DOHH2 (cell line): ENCODE measurements at regions not wholly inside any gene's neighbourhood (a gene's known extent, or its start where the extent isn't known, plus 50 kb on each side); places are given as distances from the start of the nearest gene placed in this dataset.

Source experiments
- H3F3A ChIP-seq: fragments of 200-600 bp; sonication (generic), shearing (Covaris generic); 2 replicates; pipeline ENCODE4 v1.6.0; 2016; ENCODE audit warnings: antibody characterized with exemption, mild to moderate bottlenecking; ENCODE audit not compliant: control insufficient read depth, insufficient read depth
- H3K27ac ChIP-seq: fragments of 200-600 bp; sonication (generic); 2 replicates; pipeline ENCODE4 v1.5.1; 2014; ENCODE audit warnings: low read depth, mild to moderate bottlenecking, low read length, moderate library complexity
- H3K27me3 ChIP-seq: fragments of 200-600 bp; sonication (generic); 2 replicates; pipeline ENCODE4 v1.6.1; 2014; ENCODE audit warnings: mild to moderate bottlenecking, low read length, mixed read lengths; ENCODE audit not compliant: control insufficient read depth
- H3K36me3 ChIP-seq: fragments of 200-600 bp; sonication (generic); 2 replicates; pipeline ENCODE4 v1.6.1; 2014; ENCODE audit warnings: mild to moderate bottlenecking, low read length, moderate library complexity, mixed read lengths; ENCODE audit not compliant: control insufficient read depth
- H3K4me1 ChIP-seq: fragments of 200-600 bp; sonication (generic); 2 replicates; pipeline ENCODE4 v1.6.1; 2014; ENCODE audit warnings: mild to moderate bottlenecking, low read length, mixed read lengths; ENCODE audit not compliant: control insufficient read depth
- H3K4me2 ChIP-seq: fragments of 200-600 bp; sonication (generic); 2 replicates; pipeline ENCODE4 v1.6.0; 2014; ENCODE audit warnings: mild to moderate bottlenecking, low read length, moderate library complexity
- H3K4me3 ChIP-seq: fragments of 200-600 bp; sonication (generic); 2 replicates; pipeline ENCODE4 v1.5.1; 2014; ENCODE audit warnings: mild to moderate bottlenecking, low read length, mixed read lengths
- H3K79me2 ChIP-seq: fragments of 200-600 bp; sonication (generic); 2 replicates; pipeline ENCODE4 v1.6.1; 2014; ENCODE audit warnings: mild to moderate bottlenecking, low read length, mixed read lengths; ENCODE audit not compliant: control insufficient read depth
- H3K9me2 ChIP-seq: fragments of 200-600 bp; sonication (generic); replicated peaks from 2 replicates; pipeline ENCODE4 v1.6.1; 2014; ENCODE audit warnings: mild to moderate bottlenecking, low read length, mixed read lengths; ENCODE audit not compliant: control insufficient read depth
- H3K9me3 ChIP-seq: fragments of 200-600 bp; sonication (generic); 2 replicates; pipeline ENCODE4 v1.6.1; 2014; ENCODE audit warnings: antibody characterized with exemption, low read length, mixed read lengths; ENCODE audit not compliant: control insufficient read depth, insufficient read depth
- H4K20me1 ChIP-seq: fragments of 200-600 bp; sonication (generic); 2 replicates; pipeline ENCODE4 v1.6.0; 2014; ENCODE audit warnings: low read depth, mild to moderate bottlenecking, antibody characterized with exemption, low read length, moderate library complexity; ENCODE audit not compliant: control insufficient read depth, insufficient read depth
- EZH2phosphoT487 ChIP-seq: fragments of 200-600 bp; sonication (generic); IDR thresholded peaks from 2 replicates; pipeline ENCODE4 v1.6.1; 2017; ENCODE audit warnings: borderline replicate concordance, mild to moderate bottlenecking, antibody characterized with exemption, low read length, moderate library complexity, mixed read lengths
- TF ChIP-seq, protein P1 (sequence below): fragments of 200-600 bp; sonication (generic); IDR thresholded peaks from one replicate; pipeline ENCODE4 v1.5.1; 2014; ENCODE audit warnings: antibody characterized with exemption, mild to moderate bottlenecking, low read depth, low read length; ENCODE audit not compliant: poor library complexity, severe bottlenecking

DNA sequence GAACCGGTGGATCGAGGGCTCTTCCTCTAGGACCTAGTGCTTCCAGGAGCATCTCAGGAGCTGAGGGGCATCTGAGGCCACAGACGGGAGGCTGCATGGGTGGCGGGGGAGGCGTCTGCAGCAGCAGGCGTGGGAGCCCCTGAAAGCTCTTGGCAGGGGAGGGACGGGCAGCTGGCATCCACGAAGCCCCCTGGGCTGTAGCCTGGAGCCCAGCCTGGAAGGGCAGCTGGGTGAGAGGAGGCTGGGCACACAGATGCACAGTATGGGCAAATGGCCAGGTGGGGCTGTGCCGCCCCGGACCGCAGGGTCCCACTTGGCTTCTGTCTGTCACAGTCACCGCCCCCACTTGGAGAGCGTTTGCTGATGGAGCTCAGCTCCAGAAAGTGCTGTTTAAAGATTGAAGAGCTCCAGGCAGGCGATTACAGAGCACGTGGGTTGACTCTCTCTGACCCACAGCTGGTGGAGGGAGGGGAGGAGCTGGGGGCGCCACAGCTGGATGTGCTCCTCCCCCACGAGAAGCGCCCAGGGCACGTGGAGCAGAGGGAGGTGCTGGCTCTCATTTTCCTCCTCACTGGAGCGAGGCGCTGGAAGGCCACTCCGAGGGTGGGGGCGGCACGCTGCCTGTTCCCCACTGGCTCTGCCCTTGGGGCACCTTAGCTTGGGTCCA lies 155.0 kb upstream of the C14orf180 start:
- H3K36me3 ChIP-seq, result no peaks in the 10 kb centered on the region
- H3K27ac ChIP-seq, result no peak overlapping the region
- no peaks in the 10 kb centered on the region for H3K9me2 ChIP-seq
- no peaks in the 10 kb centered on the region for H3K9me3 ChIP-seq
- TF ChIP-seq, protein P1, sequence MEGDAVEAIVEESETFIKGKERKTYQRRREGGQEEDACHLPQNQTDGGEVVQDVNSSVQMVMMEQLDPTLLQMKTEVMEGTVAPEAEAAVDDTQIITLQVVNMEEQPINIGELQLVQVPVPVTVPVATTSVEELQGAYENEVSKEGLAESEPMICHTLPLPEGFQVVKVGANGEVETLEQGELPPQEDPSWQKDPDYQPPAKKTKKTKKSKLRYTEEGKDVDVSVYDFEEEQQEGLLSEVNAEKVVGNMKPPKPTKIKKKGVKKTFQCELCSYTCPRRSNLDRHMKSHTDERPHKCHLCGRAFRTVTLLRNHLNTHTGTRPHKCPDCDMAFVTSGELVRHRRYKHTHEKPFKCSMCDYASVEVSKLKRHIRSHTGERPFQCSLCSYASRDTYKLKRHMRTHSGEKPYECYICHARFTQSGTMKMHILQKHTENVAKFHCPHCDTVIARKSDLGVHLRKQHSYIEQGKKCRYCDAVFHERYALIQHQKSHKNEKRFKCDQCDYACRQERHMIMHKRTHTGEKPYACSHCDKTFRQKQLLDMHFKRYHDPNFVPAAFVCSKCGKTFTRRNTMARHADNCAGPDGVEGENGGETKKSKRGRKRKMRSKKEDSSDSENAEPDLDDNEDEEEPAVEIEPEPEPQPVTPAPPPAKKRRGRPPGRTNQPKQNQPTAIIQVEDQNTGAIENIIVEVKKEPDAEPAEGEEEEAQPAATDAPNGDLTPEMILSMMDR, result no peak
- TF ChIP-seq EZH2phosphoT487, result no peak
- H4K20me1 ChIP-seq, result no peaks in the 10 kb centered on the region
- no peak overlapping the region for H3K4me2 ChIP-seq
- no peaks in the 10 kb centered on the region for H3K79me2 ChIP-seq
- H3F3A ChIP-seq, result no peaks in the 10 kb centered on the region
- H3K4me1 ChIP-seq, result no peaks in the 10 kb centered on the region
- no peak overlapping the region for H3K4me3 ChIP-seq
- no peaks in the 10 kb centered on the region for H3K27me3 ChIP-seq

DNA sequence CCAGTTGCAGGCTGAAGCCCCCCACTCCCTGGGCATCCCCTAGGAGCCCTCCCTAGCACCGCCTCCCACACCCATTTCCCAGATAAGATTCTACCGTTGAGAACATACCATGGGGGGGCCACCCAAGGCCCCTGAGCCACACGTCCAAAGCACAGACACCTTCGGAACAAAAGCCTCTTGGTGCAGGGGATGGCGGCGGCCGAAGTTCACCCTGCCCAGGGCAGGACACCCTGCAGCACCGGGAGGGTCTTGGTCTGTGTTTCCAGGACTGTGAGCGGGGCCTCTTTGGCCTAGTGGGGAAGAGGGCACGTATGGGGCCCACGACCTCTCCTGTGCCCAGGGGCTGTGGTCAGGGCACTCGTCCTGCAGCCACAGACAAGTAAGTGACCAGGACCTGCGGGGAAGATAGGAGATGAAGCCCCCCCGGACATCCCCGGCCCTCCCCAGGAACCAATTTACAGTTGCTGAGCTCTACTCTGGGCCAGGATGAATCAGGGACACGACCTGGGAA lies 154.3 kb upstream of the C14orf180 start:
- Histone ChIP-seq H4K20me1 (no peaks in the 10 kb centered on the region), H3K9me3 (no peaks in the 10 kb centered on the region), H3K27me3 (no peaks in the 10 kb centered on the region), H3K4me1 (no peaks in the 10 kb centered on the region), H3K27ac (no peak overlapping the region), H3K4me2 (no peak overlapping the region), H3K79me2 (no peaks in the 10 kb centered on the region), H3K4me3 (no peak overlapping the region), H3K9me2 (no peaks in the 10 kb centered on the region), H3K36me3 (no peaks in the 10 kb centered on the region), H3F3A (no peaks in the 10 kb centered on the region)
- TF ChIP-seq, protein P1, result no peak
- TF ChIP-seq EZH2phosphoT487, result no peak

DNA sequence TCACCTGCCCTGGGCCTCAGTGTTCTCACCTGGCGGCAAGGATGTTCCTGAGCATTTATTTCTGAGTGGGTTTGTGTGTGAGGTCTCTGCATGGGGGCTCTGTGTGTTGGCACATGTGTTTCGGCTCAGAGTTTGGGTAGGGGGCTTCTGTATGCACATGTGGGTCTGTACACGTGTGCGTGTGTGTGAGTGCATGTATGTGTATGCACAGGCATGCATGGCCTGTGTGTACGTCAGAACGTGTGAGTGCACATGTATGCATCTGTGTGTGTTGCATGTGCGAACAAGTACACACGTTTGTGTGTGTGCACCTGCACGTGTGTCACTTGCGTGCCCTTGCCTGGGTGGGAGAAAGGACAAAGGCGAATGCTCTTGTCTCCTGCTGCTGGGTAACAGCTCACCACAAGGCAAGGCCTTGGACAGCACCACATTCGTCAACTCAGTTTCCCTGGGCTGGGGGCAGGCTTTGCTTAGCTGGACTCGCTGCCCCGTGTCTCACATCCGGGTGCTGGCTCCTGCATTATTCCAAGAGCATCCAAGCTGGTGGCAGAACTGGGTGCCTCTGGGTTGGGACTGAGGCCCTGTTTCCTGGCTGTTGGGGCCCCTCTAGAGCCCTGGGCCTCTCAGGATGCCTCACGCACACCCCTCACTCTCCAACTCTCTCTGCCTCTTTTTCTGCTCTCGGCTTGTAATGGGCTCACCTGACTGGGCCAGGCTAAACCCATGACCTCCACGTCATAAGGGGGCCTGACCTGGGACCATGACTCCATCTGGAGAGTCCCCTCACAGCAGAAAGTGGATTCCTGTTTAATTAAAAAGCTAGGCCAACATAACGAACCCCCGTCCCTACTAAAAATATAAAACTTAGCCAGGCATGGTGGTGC lies 153.6 kb upstream of the C14orf180 start:
- H3K27ac ChIP-seq, result no peak overlapping the region
- H3K79me2 ChIP-seq, result no peaks in the 10 kb centered on the region
- no peaks in the 10 kb centered on the region for H3K9me2 ChIP-seq
- H4K20me1 ChIP-seq, result no peaks in the 10 kb centered on the region
- H3K4me2 ChIP-seq, result no peak overlapping the region
- no peak overlapping the region for H3K4me3 ChIP-seq
- no peaks in the 10 kb centered on the region for H3F3A ChIP-seq
- H3K9me3 ChIP-seq, result no peaks in the 10 kb centered on the region
- no peaks in the 10 kb centered on the region for H3K36me3 ChIP-seq
- no peaks in the 10 kb centered on the region for H3K4me1 ChIP-seq
- TF ChIP-seq EZH2phosphoT487, result no peak
- TF ChIP-seq, protein P1, result no peak
- no peaks in the 10 kb centered on the region for H3K27me3 ChIP-seq
